NB4 (cell line): ENCODE measurements at regions not wholly inside any gene's neighbourhood (a gene's known extent, or its start where the extent isn't known, plus 50 kb on each side); places are given as distances from the start of the nearest gene placed in this dataset.

Experiments used
- DNase-seq: peaks from one replicate; pipeline ENCODE4 v3.0.0; 2010; ENCODE audit warnings: low read depth
- H3K4me3 ChIP-seq: one replicate; pipeline ENCODE4 v1.5.1; 2011; ENCODE audit warnings: mild to moderate bottlenecking, low read depth, low read length, moderate library complexity
- CTCF ChIP-seq: IDR thresholded peaks from one replicate; pipeline ENCODE4 v1.5.1; 2012; ENCODE audit warnings: low read depth, low read length
- MAX ChIP-seq: IDR thresholded peaks from 2 replicates; pipeline ENCODE4 v1.6.1; 2011; ENCODE audit warnings: low read depth, low read length
- MYC ChIP-seq: IDR thresholded peaks from 2 replicates; pipeline ENCODE4 v1.6.1; 2011; ENCODE audit warnings: low read depth, low read length
- POLR2A ChIP-seq: IDR thresholded peaks from 2 replicates; pipeline ENCODE4 v1.6.1; 2011; ENCODE audit warnings: mild to moderate bottlenecking; ENCODE audit not compliant: insufficient read length; ENCODE audit errors: extremely low read depth

GRCh38 chr7:47677664-47678063 is 95.8 kb upstream of the TNS3 start:
- H3K4me3 ChIP-seq = no peak overlapping the region

GRCh38 chr7:47677093-47677492 is 95.2 kb upstream of the TNS3 start:
- no peak for TF ChIP-seq MYC
- TF ChIP-seq MAX = no peak
- no peak for TF ChIP-seq POLR2A
- DNase-seq = no peak
- H3K4me3 ChIP-seq = no peak overlapping the region

More at GRCh38 chr7:47677664-47678063, 95.8 kb upstream of the TNS3 start:
- no peak for DNase-seq
- TF ChIP-seq MAX (no peak), CTCF (no peak), POLR2A (no peak), MYC (no peak)

GRCh38 chr7:47672977-47673381 is 91.1 kb upstream of the TNS3 start:
- DNase-seq = no peak
- no peak for TF ChIP-seq POLR2A
- no peak overlapping the region for H3K4me3 ChIP-seq

- DNase-seq = no peak
- TF ChIP-seq MYC (no peak), POLR2A (no peak), CTCF (no peak), MAX (no peak)
- H3K4me3 ChIP-seq = no peak overlapping the region
Measured at GRCh38 chr7:47672271-47672791, 90.4 kb upstream of the TNS3 start.

GRCh38 chr7:47671358-47671757 is 89.4 kb upstream of the TNS3 start:
- no peak for DNase-seq
- no peak for TF ChIP-seq POLR2A
- no peak for TF ChIP-seq MYC
- no peak for TF ChIP-seq MAX
- no peak for TF ChIP-seq CTCF
- no peak overlapping the region for H3K4me3 ChIP-seq

- DNase-seq = no peak
- TF ChIP-seq MAX = no peak
- TF ChIP-seq CTCF = no peak
- no peak for TF ChIP-seq POLR2A
- TF ChIP-seq MYC = no peak
- no peak overlapping the region for H3K4me3 ChIP-seq
Measured at GRCh38 chr7:47670729-47671128, 88.8 kb upstream of the TNS3 start.

GRCh38 chr7:47669901-47670384 is 88.0 kb upstream of the TNS3 start:
- TF ChIP-seq POLR2A (no peak), CTCF (no peak), MYC (no peak), MAX (no peak)
- peak; percentile 70 for DNase-seq
- no peak overlapping the region for H3K4me3 ChIP-seq
